Pancreas (tissue), 10 donors: ENCODE measurements at regions not wholly inside any gene's neighbourhood (a gene's known extent, or its start where the extent isn't known, plus 50 kb on each side); places are given as distances from the start of the nearest gene placed in this dataset.

Source experiments
- ATAC-seq, 4 donors: fragments of 200-7000 bp; cut with Tn5 transposase; one replicate each; pipeline versions ENCODE4 v1.8.0 to v1.9.1; 2020; ENCODE audit warnings: mild to moderate bottlenecking in 4 of 4, moderate library complexity in 4 of 4
- DNase-seq, 6 donors: peaks; one replicate each; pipeline ENCODE4 v3.0.0-alpha.2; 2020
- FAIRE-seq: peaks from 2 replicates; lab custom pipeline; 2012; peaks lifted over from hg19 to GRCh38; lab: Jason Lieb, UNC
- H3K27ac ChIP-seq, 4 donors: fragments of 200-600 bp; sonication (generic); 1 replicate in 3 of 4; 2 replicates in 1 of 4; pipeline versions ENCODE4 v1.5.0 to v1.8.0; 2020
- H3K27me3 ChIP-seq, 4 donors: fragments of 200-600 bp; one replicate each; pipeline ENCODE4 v1.8.0; 2021
- H3K36me3 ChIP-seq, 3 donors: fragments of 200-600 bp; sonication (generic) in 1 of 3; one replicate each; pipeline versions ENCODE4 v1.5.0 to v1.8.0; 2020 to 2021
- H3K4me1 ChIP-seq, 3 donors: fragments of 200-600 bp; one replicate each; pipeline ENCODE4 v1.8.0; 2021
- H3K4me3 ChIP-seq, 4 donors: fragments of 200-600 bp; sonication (generic) in 2 of 4; one replicate each; pipeline versions ENCODE4 v1.5.0 to v1.8.0; 2020 to 2021
- H3K9me3 ChIP-seq, 4 donors: fragments of 200-600 bp; one replicate each; pipeline ENCODE4 v1.8.0; 2021
- WGBS, 2 donors: extraction: QIAGEN DNeasy Blood & Tissue Kit; methylation state at CpG; one replicate each; pipeline ENCODE4 v1.1.7; 2013; 5-methylcytosine and 5-hydroxymethylcytosine counted together
- intact Hi-C, 3 donors: fragments of 100-400 bp; cut with DNase I; formaldehyde crosslinking; loops; one replicate each; pipeline versions ENCODE4 v1.11.1 to v1.14.2; 2022
- TF ChIP-seq, protein P1 (sequence below), 4 donors: fragments of 200-600 bp; sonication (generic) in 3 of 4; IDR thresholded peaks; one replicate each; pipeline versions ENCODE4 v1.5.0 to v1.8.0; 2021; ENCODE audit warnings: antibody characterized with exemption in 4 of 4
- donor health status: healthy with polysubstance abuse.
- donor health status: DM: no; HTN: no; CAD: no; lungs with moderate emphysema.
- donor health status: DM: no; HTN: no; CAD: no.
- donor health status: control.
- donor health status: control.
- donor health status: Bipolar disorder and iron deficiency.
- donor health status: DM: yes; HTN: yes; CAD: no.
- donor health status: DM: no; HTN: no; CAD: no.
- donor health status: DM: no; HTN: no; CAD: no.
- donor health status: DM: yes; HTN: yes; CAD: no.

DNA sequence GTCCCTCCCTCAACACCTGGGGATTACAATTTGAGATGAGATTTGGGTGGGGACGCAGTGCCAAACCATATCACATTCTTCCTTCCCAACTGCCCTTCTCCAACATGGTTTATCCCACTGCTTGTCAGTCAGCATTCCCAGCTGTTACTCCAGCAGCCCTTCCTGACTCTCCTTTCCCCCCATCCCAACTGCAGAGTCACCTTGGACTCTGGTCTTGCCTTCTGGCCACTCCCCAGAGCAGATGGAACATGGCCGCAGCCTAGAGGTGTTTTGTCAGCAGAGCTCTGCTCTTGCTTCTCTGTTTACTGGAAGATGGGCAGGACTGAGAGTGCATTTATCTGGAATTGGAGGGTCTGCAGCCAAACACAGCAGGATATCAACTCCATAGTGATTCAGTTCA lies 51.2 kb upstream of the MEX3C start:
- intact Hi-C loops = no loop called here
- 73 to 80% methylated on average over 2 of the region's 2 CpGs for WGBS, 2 donors
- FAIRE-seq (no peak), DNase-seq (no peak), ATAC-seq (no peak)
- H3K27me3 ChIP-seq = no peaks in the 10 kb centered on the region
- H3K36me3 ChIP-seq = no peaks in the 10 kb centered on the region
- H3K4me1 ChIP-seq = no peaks in the 10 kb centered on the region
- TF ChIP-seq, protein P1, sequence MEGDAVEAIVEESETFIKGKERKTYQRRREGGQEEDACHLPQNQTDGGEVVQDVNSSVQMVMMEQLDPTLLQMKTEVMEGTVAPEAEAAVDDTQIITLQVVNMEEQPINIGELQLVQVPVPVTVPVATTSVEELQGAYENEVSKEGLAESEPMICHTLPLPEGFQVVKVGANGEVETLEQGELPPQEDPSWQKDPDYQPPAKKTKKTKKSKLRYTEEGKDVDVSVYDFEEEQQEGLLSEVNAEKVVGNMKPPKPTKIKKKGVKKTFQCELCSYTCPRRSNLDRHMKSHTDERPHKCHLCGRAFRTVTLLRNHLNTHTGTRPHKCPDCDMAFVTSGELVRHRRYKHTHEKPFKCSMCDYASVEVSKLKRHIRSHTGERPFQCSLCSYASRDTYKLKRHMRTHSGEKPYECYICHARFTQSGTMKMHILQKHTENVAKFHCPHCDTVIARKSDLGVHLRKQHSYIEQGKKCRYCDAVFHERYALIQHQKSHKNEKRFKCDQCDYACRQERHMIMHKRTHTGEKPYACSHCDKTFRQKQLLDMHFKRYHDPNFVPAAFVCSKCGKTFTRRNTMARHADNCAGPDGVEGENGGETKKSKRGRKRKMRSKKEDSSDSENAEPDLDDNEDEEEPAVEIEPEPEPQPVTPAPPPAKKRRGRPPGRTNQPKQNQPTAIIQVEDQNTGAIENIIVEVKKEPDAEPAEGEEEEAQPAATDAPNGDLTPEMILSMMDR (IDR thresholded peaks at IDR 0.05) = no peak
- H3K9me3 ChIP-seq = no peaks in the 10 kb centered on the region
- no peak overlapping the region for H3K27ac ChIP-seq
- H3K4me3 ChIP-seq = no peak overlapping the region

DNA sequence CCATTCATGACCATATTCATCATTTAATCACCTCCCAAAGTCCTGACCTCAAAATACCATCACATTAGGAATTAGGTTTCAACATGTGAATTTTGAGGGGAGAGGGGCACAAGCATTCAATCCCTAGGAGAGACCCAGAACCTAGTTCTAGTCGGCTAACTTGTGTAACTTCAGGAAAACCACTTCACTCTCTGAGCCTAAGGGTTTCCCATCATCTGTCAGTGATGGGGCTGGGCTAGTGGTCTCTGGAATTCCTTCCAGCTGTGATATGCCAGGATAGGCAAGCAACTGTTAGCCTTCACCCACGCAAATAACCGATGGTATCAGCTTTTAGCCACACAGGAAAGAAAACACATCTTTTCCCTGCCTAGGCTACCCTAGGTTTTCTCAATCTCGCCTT lies 52.5 kb upstream of the MEX3C start:
- DNase-seq = no peak
- FAIRE-seq = no peak
- no peaks in the 10 kb centered on the region for H3K4me1 ChIP-seq
- ATAC-seq = no peak
- intact Hi-C loops = no loop called here
- no peak overlapping the region for H3K27ac ChIP-seq
- TF ChIP-seq, protein P1 (IDR thresholded peaks at IDR 0.05) = no peak
- no peaks in the 10 kb centered on the region for H3K36me3 ChIP-seq
- H3K27me3 ChIP-seq = no peaks in the 10 kb centered on the region
- H3K4me3 ChIP-seq = no peak overlapping the region
- 48 to 64% methylated on average over 4 of the region's 4 CpGs for WGBS, 2 donors
- H3K9me3 ChIP-seq = no peaks in the 10 kb centered on the region

DNA sequence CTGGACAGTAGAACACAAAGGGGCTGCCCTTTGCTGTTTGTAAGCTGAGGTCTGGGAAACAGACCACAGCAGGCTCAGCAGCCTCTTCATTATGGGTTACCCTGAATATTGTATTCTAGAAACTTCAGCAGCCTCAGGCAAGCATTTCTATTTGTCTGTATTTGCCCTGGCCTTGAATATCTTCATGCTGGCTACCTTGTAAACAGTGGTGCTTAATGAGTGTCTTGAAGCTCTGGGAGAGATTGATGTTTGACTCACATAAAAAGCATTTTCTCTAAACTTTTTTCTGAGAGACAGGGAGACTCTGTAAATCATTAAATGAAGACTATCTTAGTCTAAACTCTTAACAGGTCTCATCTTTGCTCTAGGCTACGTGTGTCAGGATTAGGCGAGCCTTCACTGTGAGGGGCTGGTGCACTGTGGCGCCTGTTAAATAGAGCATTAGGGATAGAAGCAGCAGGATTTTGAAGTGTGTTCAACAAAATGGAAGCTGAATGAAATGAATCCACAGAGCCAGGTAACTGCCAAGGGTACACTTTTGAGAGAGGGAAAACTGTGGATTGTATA lies 53.1 kb upstream of the MEX3C start:
- no peaks in the 10 kb centered on the region for H3K27me3 ChIP-seq
- intact Hi-C loops = no loop called here
- no peaks in the 10 kb centered on the region for H3K9me3 ChIP-seq
- H3K36me3 ChIP-seq = no peaks in the 10 kb centered on the region
- no peak for FAIRE-seq
- WGBS, 2 donors = 69 to 74% methylated on average over 3 of the region's 3 CpGs
- no peak for ATAC-seq
- no peak overlapping the region for H3K27ac ChIP-seq
- H3K4me3 ChIP-seq = no peak overlapping the region
- TF ChIP-seq, protein P1 (IDR thresholded peaks at IDR 0.05) = no peak
- H3K4me1 ChIP-seq = no peaks in the 10 kb centered on the region
- no peak for DNase-seq

DNA sequence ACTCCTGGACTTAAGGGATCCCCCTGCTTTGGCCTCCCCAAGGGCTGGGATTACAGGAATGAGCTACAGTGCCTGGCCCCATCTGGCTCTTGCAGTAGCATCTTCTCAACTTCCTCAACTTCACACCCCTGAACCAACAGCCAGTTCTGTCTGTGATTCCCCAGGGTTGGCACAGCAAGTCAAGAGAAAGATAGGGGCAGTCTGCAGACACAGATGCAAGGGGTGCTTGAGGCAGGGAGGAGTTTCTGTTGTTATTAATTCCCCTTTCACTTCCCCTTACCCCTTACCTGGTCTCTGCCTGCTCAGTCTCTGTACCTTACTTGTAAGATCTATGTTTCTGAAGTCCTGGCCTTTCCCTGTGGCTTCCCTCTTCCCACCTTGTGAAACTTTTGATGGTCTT lies 54.1 kb upstream of the MEX3C start:
- ATAC-seq (no peak), DNase-seq (no peak), FAIRE-seq (no peak)
- intact Hi-C loops = no loop called here
- H3K4me3 ChIP-seq = no peak overlapping the region
- peaks cover 0 to 1% (median 0%) of the 10 kb centered on the region in 3 donors for H3K4me1 ChIP-seq
- no peaks in the 10 kb centered on the region for H3K36me3 ChIP-seq
- no peaks in the 10 kb centered on the region for H3K27me3 ChIP-seq
- H3K27ac ChIP-seq = no peak overlapping the region
- no peaks in the 10 kb centered on the region for H3K9me3 ChIP-seq
- TF ChIP-seq, protein P1 (IDR thresholded peaks at IDR 0.05) = no peak

DNA sequence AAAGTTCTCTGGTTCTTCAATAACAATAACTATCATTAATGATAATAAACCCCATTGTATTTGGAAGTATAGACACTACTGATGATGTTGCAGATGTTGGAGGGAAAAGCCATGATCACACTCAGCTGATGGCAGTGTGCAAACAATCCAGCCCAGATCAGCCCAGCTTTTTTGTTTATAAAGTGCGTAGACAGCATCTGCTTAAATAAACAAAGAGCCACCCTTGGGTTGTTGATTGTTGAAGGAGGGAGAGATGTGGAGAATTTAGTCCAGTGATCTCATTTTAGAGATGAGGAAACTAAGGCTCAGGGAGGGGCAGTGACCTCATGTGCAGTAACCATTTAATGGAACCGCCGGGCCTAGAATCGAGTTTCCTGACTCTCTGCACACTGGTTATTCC lies 56.0 kb upstream of the MEX3C start:
- DNase-seq (no peak), FAIRE-seq (no peak), ATAC-seq (no peak)
- H3K4me3 ChIP-seq = no peak overlapping the region
- 91 to 93% methylated on average over 4 of the region's 4 CpGs for WGBS, 2 donors
- H3K9me3 ChIP-seq = no peaks in the 10 kb centered on the region
- H3K27me3 ChIP-seq = no peaks in the 10 kb centered on the region
- H3K27ac ChIP-seq = no peak overlapping the region
- TF ChIP-seq, protein P1 (IDR thresholded peaks at IDR 0.05) = no peak
- intact Hi-C loops = no loop called here
- no peaks in the 10 kb centered on the region for H3K36me3 ChIP-seq
- peaks cover 0 to 17% (median 0%) of the 10 kb centered on the region in 3 donors for H3K4me1 ChIP-seq
